HCT116 (cell line): ENCODE measurements at regions not wholly inside any gene's neighbourhood (a gene's known extent, or its start where the extent isn't known, plus 50 kb on each side); places are given as distances from the start of the nearest gene placed in this dataset.

Experiments
- ATAC-seq: fragments of 200-7000 bp; cut with Tn5 transposase; 2 replicates; pipeline ENCODE4 v1.9.1; 2020; ENCODE audit warnings: mild to moderate bottlenecking, moderate library complexity
- BruUV-seq: library from RNA; stranded (reverse); fragments of 400-500 nt; replicated peaks from 2 replicates; lab custom pipeline; 2021; lab: Mats Ljungman, UMichigan
- CTCF ChIA-PET: fragments of 300-600 bp; sonication (Branson Sonifier 250); formaldehyde crosslinking; loops from one replicate; lab custom pipeline; 2021; ENCODE audit warnings: antibody characterized with exemption; lab: Charles Lee
- POLR2A ChIA-PET: fragments of 300-600, 350-600 bp; sonication (Branson Sonifier 250); formaldehyde crosslinking; loops from one replicate; lab custom pipeline; 2021; ENCODE audit warnings: antibody characterized with exemption; lab: Charles Lee
- RAD21 ChIA-PET, 2 experiments: fragments of 300-600 bp; sonication (Branson Sonifier 250); formaldehyde crosslinking; loops; one replicate each; lab custom pipeline; 2023; ENCODE audit warnings: low total read pairs in 2 of 2; ENCODE audit not compliant: uncharacterized antibody in 2 of 2, unreplicated experiment in 2 of 2, low non-redundant PET in 1 of 2; lab: Charles Lee
- DNase-seq: peaks from one replicate; pipeline ENCODE4 v3.0.0-alpha.2; 2010; ENCODE audit warnings: low read depth, low spot score
- H2AFZ ChIP-seq: fragments of 200-600 bp; shearing (Covaris generic), sonication (generic); 2 replicates; pipeline ENCODE4 v1.6.1; 2017; ENCODE audit warnings: low read depth, mixed run types, mixed read lengths, antibody characterized with exemption, low read length; ENCODE audit not compliant: poor library complexity, severe bottlenecking
- H3K27ac ChIP-seq: 2 replicates; pipeline ENCODE4 v1.5.1; 2012; ENCODE audit warnings: low read depth, low read length
- H3K27me3 ChIP-seq: fragments of 200-600 bp; sonication (generic); 2 replicates; pipeline ENCODE4 v1.6.1; 2016; ENCODE audit warnings: mixed run types, low read length, mixed read lengths; ENCODE audit not compliant: insufficient read depth
- H3K36me3 ChIP-seq, 2 experiments: fragments of 200-500 bp in 1 of 2; fragments of 200-600 bp in 1 of 2; sonication (Bioruptor generic) in 1 of 2; sonication (generic) in 1 of 2; 2 replicates each; pipeline versions ENCODE4 v1.5.1 to v1.6.1; 2014 to 2016; ENCODE audit warnings: low read length in 2 of 2, inconsistent platforms in 1 of 2, mixed read lengths in 1 of 2, mixed run types in 1 of 2; ENCODE audit not compliant: insufficient read depth in 2 of 2, control insufficient read depth in 1 of 2
- H3K4me1 ChIP-seq, 2 experiments: fragments of 200-600 bp in 1 of 2; sonication (generic) in 1 of 2; 2 replicates each; pipeline versions ENCODE4 v1.5.1 to v1.6.1; 2012 to 2017; ENCODE audit warnings: low read length in 2 of 2, inconsistent platforms in 1 of 2, mild to moderate bottlenecking in 1 of 2, mixed read lengths in 1 of 2, mixed run types in 1 of 2, moderate library complexity in 1 of 2; ENCODE audit not compliant: insufficient read depth in 2 of 2, control insufficient read depth in 1 of 2
- H3K4me2 ChIP-seq: fragments of 200-600 bp; sonication (generic); 2 replicates; pipeline ENCODE4 v1.6.1; 2017; ENCODE audit warnings: mixed run types, low read length, mixed read lengths
- H3K4me3 ChIP-seq, 2 experiments: fragments of 200-600 bp in 1 of 2; sonication (generic) in 1 of 2; replicated peaks in 1 of 2; 2 replicates each; pipeline ENCODE4 v1.5.1; 2011 to 2016; ENCODE audit warnings: low read length in 2 of 2, control low read depth in 1 of 2, low read depth in 1 of 2, mild to moderate bottlenecking in 1 of 2, mixed read lengths in 1 of 2, mixed run types in 1 of 2
- H3K79me2 ChIP-seq: fragments of 200-600 bp; sonication (generic); 2 replicates; pipeline ENCODE4 v1.6.1; 2017; ENCODE audit warnings: mild to moderate bottlenecking, mixed run types, low read length, moderate library complexity, mixed read lengths; ENCODE audit not compliant: insufficient read depth
- H3K9ac ChIP-seq: fragments of 200-600 bp; sonication (generic); 2 replicates; pipeline ENCODE4 v1.6.1; 2016; ENCODE audit warnings: low read length, mixed read lengths
- H3K9me2 ChIP-seq: fragments of 200-600 bp; sonication (generic), shearing (Covaris generic); 2 replicates; pipeline ENCODE4 v1.6.1; 2017; ENCODE audit warnings: mixed run types, mild to moderate bottlenecking, moderate library complexity; ENCODE audit not compliant: insufficient read depth
- H3K9me3 ChIP-seq, 2 experiments: fragments of 200-500 bp in 1 of 2; fragments of 200-600 bp in 1 of 2; sonication (Bioruptor generic) in 1 of 2; sonication (generic) in 1 of 2; 2 replicates each; pipeline ENCODE4 v1.6.1; 2014 to 2017; ENCODE audit warnings: low read length in 2 of 2, mixed read lengths in 2 of 2, inconsistent platforms in 1 of 2, low read depth in 1 of 2, mild to moderate bottlenecking in 1 of 2, mixed run types in 1 of 2, moderate library complexity in 1 of 2; ENCODE audit not compliant: control insufficient read depth in 1 of 2, insufficient read depth in 1 of 2
- H4K20me1 ChIP-seq: fragments of 200-600 bp; sonication (generic), shearing (Covaris generic); 2 replicates; pipeline ENCODE4 v1.6.1; 2017; ENCODE audit warnings: mixed run types, mild to moderate bottlenecking, moderate library complexity; ENCODE audit not compliant: insufficient read depth
- CTCF ChIP-seq, 3 experiments: fragments of 200-600 bp in 1 of 3; sonication (generic) in 1 of 3; IDR thresholded peaks in 2 of 3; conservative IDR thresholded peaks in 1 of 3; 2 replicates each; pipeline ENCODE4 v1.5.1; 2012 to 2017; ENCODE audit warnings: low read depth in 2 of 3, low read length in 2 of 3, antibody characterized with exemption in 1 of 3, borderline replicate concordance in 1 of 3, control low read depth in 1 of 3, mild to moderate bottlenecking in 1 of 3, mixed read lengths in 1 of 3, mixed run types in 1 of 3, moderate library complexity in 1 of 3; ENCODE audit not compliant: insufficient read depth in 1 of 3
- EZH2 ChIP-seq: fragments of 200-600 bp; sonication (generic); IDR thresholded peaks from 2 replicates; pipeline ENCODE4 v1.6.1; 2017; ENCODE audit warnings: antibody characterized with exemption, mixed run types
- JUND ChIP-seq: IDR thresholded peaks from 2 replicates; pipeline ENCODE4 v1.6.1; 2012
- RAD21 ChIP-seq: IDR thresholded peaks from 2 replicates; pipeline ENCODE4 v1.6.1; 2012; ENCODE audit warnings: low read depth, mild to moderate bottlenecking
- REST ChIP-seq: IDR thresholded peaks from 2 replicates; pipeline ENCODE4 v1.6.1; 2012; ENCODE audit warnings: low read depth
- YY1 ChIP-seq: IDR thresholded peaks from 2 replicates; pipeline ENCODE4 v1.6.1; 2011; ENCODE audit warnings: low read length, low read depth, moderate library complexity, mild to moderate bottlenecking; ENCODE audit not compliant: insufficient replicate concordance; ENCODE audit errors: extremely low read depth
- ZBTB33 ChIP-seq: IDR thresholded peaks from 2 replicates; pipeline ENCODE4 v1.6.1; 2011; ENCODE audit warnings: mild to moderate bottlenecking, low read length, moderate library complexity; ENCODE audit not compliant: insufficient replicate concordance; ENCODE audit errors: extremely low read depth
- intact Hi-C: fragments of 100-400 bp; cut with micrococcal nuclease; formaldehyde crosslinking; loops from 2 replicates; pipeline ENCODE4 v1.10.0; 2022

GRCh38 chrX:16445166-16445752, 204.7 kb upstream of the S100G start:
- H3K36me3 ChIP-seq: no peaks in the 10 kb centered on the region
- ChIA-PET CTCF (interaction anchor here (0.7 to 1.6 kb wide), 5 partner anchors 9 to 515 kb away, joined by 3 to 7 read pairs (median 5); partner anchors contain the start of gene GRPR), RAD21 (interaction anchor here in 1 of 2 experiments (1.5 kb wide), 1 partner anchor 8 kb away, joined by 3 read pairs; no protein-coding TSS in a partner anchor), POLR2A (no interaction called here)
- no peak overlapping the region for H3K4me3 ChIP-seq
- intact Hi-C loops: loop anchor here (10.0 kb wide), 1 partner anchor 320 kb away; the partner anchor contains the start of gene GRPR
- H4K20me1 ChIP-seq: no peaks in the 10 kb centered on the region
- peak; percentile 22 for DNase-seq
- H3K9me3 ChIP-seq: no peaks in the 10 kb centered on the region
- BruUV-seq: no TSS peak
- peak overlapping the region; percentile 61 for H2AFZ ChIP-seq
- no peaks in the 10 kb centered on the region for H3K9me2 ChIP-seq
- H3K4me1 ChIP-seq: no peaks in the 10 kb centered on the region
- no peak overlapping the region for H3K9ac ChIP-seq
- no peaks in the 10 kb centered on the region for H3K79me2 ChIP-seq
- H3K4me2 ChIP-seq: no peak overlapping the region
- ATAC-seq: peak; percentile 88
- H3K27ac ChIP-seq: no peak overlapping the region
- no peaks in the 10 kb centered on the region for H3K27me3 ChIP-seq
- TF ChIP-seq CTCF (IDR thresholded peaks at IDR 0.05 in 2 of 3, conservative IDR thresholded peaks at IDR 0.05 in 1 of 3; ENCODE audit: borderline replicate concordance in 1 of 3, insufficient read depth in 1 of 3, low read depth in 2 of 3, low read length in 2 of 3) (peak; percentile 50 to 75 (median 63); a peak in 5 of 6 replicates), RAD21 (peak; percentile 58), EZH2 (no peak), YY1 (no peak)

- H3K9me2 ChIP-seq: no peaks in the 10 kb centered on the region
- no peak for DNase-seq
- H2AFZ ChIP-seq: no peak overlapping the region
- ChIA-PET POLR2A (no interaction called here), CTCF (no interaction called here), RAD21 (no interaction called here)
- BruUV-seq: no TSS peak
- H3K27me3 ChIP-seq: no peaks in the 10 kb centered on the region
- H3K9ac ChIP-seq: no peak overlapping the region
- no peak for ATAC-seq
- H4K20me1 ChIP-seq: no peaks in the 10 kb centered on the region
- no peaks in the 10 kb centered on the region for H3K36me3 ChIP-seq
- no peaks in the 10 kb centered on the region for H3K4me1 ChIP-seq
- no peaks in the 10 kb centered on the region for H3K9me3 ChIP-seq
- H3K79me2 ChIP-seq: no peaks in the 10 kb centered on the region
- no peak overlapping the region for H3K27ac ChIP-seq
- no peak overlapping the region for H3K4me2 ChIP-seq
- intact Hi-C loops: no loop called here
- no peak overlapping the region for H3K4me3 ChIP-seq
- TF ChIP-seq ZBTB33: no peak
- TF ChIP-seq JUND: no peak
- TF ChIP-seq REST: no peak
These were observed 198.6 kb upstream of the S100G start for GRCh38 chrX:16451334-16451733.
